Ammon's horn (tissue), 1 donor: ENCODE measurements at regions not wholly inside any gene's neighbourhood (a gene's known extent, or its start where the extent isn't known, plus 50 kb on each side); places are given as distances from the start of the nearest gene placed in this dataset.

Experiments
- DNase-seq: peaks from one replicate; pipeline ENCODE4 v3.0.0-alpha.2; 2016; ENCODE audit warnings: low spot score

GRCh38 chr16:35862242-35862641, 2402.8 kb downstream of the TP53TG3F start:
- DNase-seq, result no peak

DNA sequence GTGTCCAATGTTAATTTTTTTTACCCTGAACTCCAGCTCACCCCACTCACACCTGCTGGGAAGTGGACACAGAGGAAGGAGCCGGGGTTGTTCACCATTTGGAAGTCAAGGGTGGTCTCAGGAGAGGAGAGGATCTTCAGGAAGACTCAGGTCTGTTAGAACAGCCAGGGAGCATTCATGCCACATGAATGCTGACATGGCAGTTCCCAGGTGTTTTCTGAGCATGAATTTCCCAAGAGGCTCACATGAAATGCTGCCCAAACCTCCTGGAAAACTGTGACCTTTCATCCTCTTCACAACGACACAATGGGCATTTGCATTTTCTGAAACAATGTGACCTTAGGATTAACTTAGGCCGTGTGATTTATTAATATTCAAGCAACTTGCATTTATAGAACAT, 2409.2 kb downstream of the TP53TG3F start:
- DNase-seq, result no peak

- DNase-seq, result no peak
These were observed 2414.1 kb downstream of the TP53TG3F start for GRCh38 chr16:35873472-35873871.

- DNase-seq, result no peak
These were observed 2422.2 kb downstream of the TP53TG3F start for GRCh38 chr16:35881654-35882053.

- no peak for DNase-seq
These were observed 2447.0 kb downstream of the TP53TG3F start for GRCh38 chr16:35906440-35906839.

DNA sequence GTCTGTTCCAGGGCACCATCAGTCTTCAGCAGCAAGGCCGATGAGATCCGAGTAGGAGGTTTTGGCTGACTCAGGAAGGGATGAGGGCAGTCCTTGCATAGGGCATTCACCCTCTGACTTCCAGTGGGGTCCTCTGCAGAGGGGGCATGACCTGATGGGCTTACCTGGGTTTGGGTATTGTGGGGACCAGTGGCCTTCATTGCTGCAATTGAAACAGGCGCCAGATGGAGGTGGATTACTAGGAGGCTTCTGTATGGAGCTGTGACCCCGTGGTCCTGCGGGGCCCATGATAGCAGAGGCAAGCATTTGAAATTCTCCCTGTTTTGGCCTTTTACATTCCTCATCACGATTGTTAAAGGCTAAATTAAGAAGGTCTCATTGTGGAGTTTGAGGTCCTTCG, 2448.7 kb downstream of the TP53TG3F start:
- no peak for DNase-seq

DNA sequence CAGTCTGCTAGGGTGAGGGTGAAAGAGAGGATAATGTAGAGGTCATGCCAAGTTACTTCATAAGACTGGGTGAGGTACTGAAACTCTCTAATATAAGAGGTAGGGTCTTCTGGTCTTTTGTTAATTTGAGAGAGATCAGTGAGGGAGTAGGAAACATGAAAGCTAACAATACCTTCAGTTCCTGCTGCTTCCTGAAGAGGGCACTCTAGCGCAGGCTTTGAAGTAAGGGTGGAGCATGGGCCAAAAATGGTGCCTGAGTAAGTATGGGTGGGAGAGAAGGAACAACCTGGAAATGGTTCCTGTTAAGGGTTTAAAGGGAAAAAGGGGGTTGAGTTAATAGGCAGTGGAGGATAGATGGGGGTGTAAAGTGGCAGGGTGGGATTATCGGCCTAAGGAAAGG, 2449.5 kb downstream of the TP53TG3F start:
- DNase-seq, result no peak

GRCh38 chr16:35909351-35909954, 2450.0 kb downstream of the TP53TG3F start:
- no peak for DNase-seq

GRCh38 chr16:35910409-35910808, 2451.0 kb downstream of the TP53TG3F start:
- DNase-seq, result no peak

GRCh38 chr16:35911899-35912298, 2452.5 kb downstream of the TP53TG3F start:
- DNase-seq, result no peak

- DNase-seq, result no peak
These were observed 2472.3 kb downstream of the TP53TG3F start for GRCh38 chr16:35931722-35932121.
